ENCODE measurements at regions not wholly inside any gene's neighbourhood (a gene's known extent, or its start where the extent isn't known, plus 50 kb on each side); places are given as distances from the start of the nearest gene placed in this dataset.

- TF ChIP-seq, protein P1, sequence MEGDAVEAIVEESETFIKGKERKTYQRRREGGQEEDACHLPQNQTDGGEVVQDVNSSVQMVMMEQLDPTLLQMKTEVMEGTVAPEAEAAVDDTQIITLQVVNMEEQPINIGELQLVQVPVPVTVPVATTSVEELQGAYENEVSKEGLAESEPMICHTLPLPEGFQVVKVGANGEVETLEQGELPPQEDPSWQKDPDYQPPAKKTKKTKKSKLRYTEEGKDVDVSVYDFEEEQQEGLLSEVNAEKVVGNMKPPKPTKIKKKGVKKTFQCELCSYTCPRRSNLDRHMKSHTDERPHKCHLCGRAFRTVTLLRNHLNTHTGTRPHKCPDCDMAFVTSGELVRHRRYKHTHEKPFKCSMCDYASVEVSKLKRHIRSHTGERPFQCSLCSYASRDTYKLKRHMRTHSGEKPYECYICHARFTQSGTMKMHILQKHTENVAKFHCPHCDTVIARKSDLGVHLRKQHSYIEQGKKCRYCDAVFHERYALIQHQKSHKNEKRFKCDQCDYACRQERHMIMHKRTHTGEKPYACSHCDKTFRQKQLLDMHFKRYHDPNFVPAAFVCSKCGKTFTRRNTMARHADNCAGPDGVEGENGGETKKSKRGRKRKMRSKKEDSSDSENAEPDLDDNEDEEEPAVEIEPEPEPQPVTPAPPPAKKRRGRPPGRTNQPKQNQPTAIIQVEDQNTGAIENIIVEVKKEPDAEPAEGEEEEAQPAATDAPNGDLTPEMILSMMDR (IDR thresholded peaks at IDR 0.05; ENCODE audit: low read depth, low read length): no peak
- TF ChIP-seq EZH2phosphoT487 (IDR thresholded peaks at IDR 0.05; ENCODE audit: low read depth): no peak
Observed at GRCh38 chr14:89533766-89534165, 116.7 kb upstream of the FOXN3 start.

All from OCI-LY3 (cell line).